ENCODE measurements at regions not wholly inside any gene's neighbourhood (a gene's known extent, or its start where the extent isn't known, plus 50 kb on each side); places are given as distances from the start of the nearest gene placed in this dataset.
"Not testable (repeated sequence)": the region's sequence is repeated elsewhere in the genome, so short reads cannot be mapped to it uniquely, and the experiment has no call there.

- TF ChIP-seq CTCF (IDR thresholded peaks at IDR 0.05; ENCODE audit: unreplicated experiment) = no peak
- no peaks in the 10 kb centered on the region for H3K9me3 Mint-ChIP-seq (ENCODE audit: low read depth)
Observed at GRCh38 chr7:52355053-52355452, 680.4 kb upstream of the POM121L12 start.

GRCh38 chr7:52352013-52352981 is 683.1 kb upstream of the POM121L12 start:
- Mint-ChIP-seq H3K27me3 (no peaks in the 10 kb centered on the region), H3K27ac (no peak overlapping the region), H3K4me1 (ENCODE audit: low read depth) (no peaks in the 10 kb centered on the region), H3K4me3 (ENCODE audit: low read depth) (no peak overlapping the region), H3K9me3 (ENCODE audit: low read depth) (no peaks in the 10 kb centered on the region), H3K36me3 (ENCODE audit: insufficient read depth) (no peaks in the 10 kb centered on the region)
- TF ChIP-seq CTCF (IDR thresholded peaks at IDR 0.05; ENCODE audit: unreplicated experiment) = no peak
- DNase-seq (ENCODE audit: low spot score, unreplicated experiment) = no peak

More at GRCh38 chr7:52355053-52355452, 680.4 kb upstream of the POM121L12 start:
- Mint-ChIP-seq H3K27me3 (no peaks in the 10 kb centered on the region), H3K27ac (no peak overlapping the region), H3K4me3 (ENCODE audit: low read depth) (no peak overlapping the region), H3K36me3 (ENCODE audit: insufficient read depth) (no peaks in the 10 kb centered on the region), H3K4me1 (ENCODE audit: low read depth) (no peaks in the 10 kb centered on the region)
- peak; percentile 47 for DNase-seq (ENCODE audit: low spot score, unreplicated experiment)

- TF ChIP-seq CTCF (IDR thresholded peaks at IDR 0.05; ENCODE audit: unreplicated experiment) = no peak
- Mint-ChIP-seq H3K36me3 (ENCODE audit: insufficient read depth) (no peaks in the 10 kb centered on the region), H3K27ac (no peak overlapping the region)
Observed at GRCh38 chr7:52344015-52344414, 691.4 kb upstream of the POM121L12 start.

GRCh38 chr7:52340067-52340466 is 695.4 kb upstream of the POM121L12 start:
- DNase-seq (ENCODE audit: low spot score, unreplicated experiment) = no peak
- Mint-ChIP-seq H3K27ac (no peak overlapping the region), H3K9me3 (ENCODE audit: low read depth) (no peaks in the 10 kb centered on the region), H3K4me1 (ENCODE audit: low read depth) (no peaks in the 10 kb centered on the region), H3K27me3 (peaks cover 3% of the 10 kb centered on the region), H3K36me3 (ENCODE audit: insufficient read depth) (no peaks in the 10 kb centered on the region), H3K4me3 (ENCODE audit: low read depth) (no peak overlapping the region)
- TF ChIP-seq CTCF (IDR thresholded peaks at IDR 0.05; ENCODE audit: unreplicated experiment) = no peak

More at GRCh38 chr7:52344015-52344414, 691.4 kb upstream of the POM121L12 start:
- DNase-seq (ENCODE audit: low spot score, unreplicated experiment) = no peak
- no peaks in the 10 kb centered on the region for H3K9me3 Mint-ChIP-seq (ENCODE audit: low read depth)
- no peak overlapping the region for H3K4me3 Mint-ChIP-seq (ENCODE audit: low read depth)
- no peaks in the 10 kb centered on the region for H3K4me1 Mint-ChIP-seq (ENCODE audit: low read depth)
- H3K27me3 Mint-ChIP-seq = peaks cover 3% of the 10 kb centered on the region

- not testable (repeated sequence) for H3K27me3 Mint-ChIP-seq; H3K4me3 Mint-ChIP-seq (ENCODE audit: low read depth); DNase-seq (ENCODE audit: low spot score, unreplicated experiment); H3K4me1 Mint-ChIP-seq (ENCODE audit: low read depth); H3K36me3 Mint-ChIP-seq (ENCODE audit: insufficient read depth); H3K27ac Mint-ChIP-seq
- peaks cover 10% of the 10 kb centered on the region for H3K9me3 Mint-ChIP-seq (ENCODE audit: low read depth)
Observed at GRCh38 chr7:52328328-52328727, 707.1 kb upstream of the POM121L12 start.

GRCh38 chr7:52325237-52325636 is 710.2 kb upstream of the POM121L12 start:
- Mint-ChIP-seq H3K27me3 (no peaks in the 10 kb centered on the region), H3K4me3 (ENCODE audit: low read depth) (no peak overlapping the region), H3K36me3 (ENCODE audit: insufficient read depth) (no peaks in the 10 kb centered on the region), H3K9me3 (ENCODE audit: low read depth) (peaks cover 13% of the 10 kb centered on the region), H3K27ac (no peak overlapping the region), H3K4me1 (ENCODE audit: low read depth) (peaks cover 2% of the 10 kb centered on the region)
- TF ChIP-seq CTCF (IDR thresholded peaks at IDR 0.05; ENCODE audit: unreplicated experiment) = no peak
- DNase-seq (ENCODE audit: low spot score, unreplicated experiment) = no peak

Data from progenitor cell of endocrine pancreas (in vitro differentiated cells).